Transverse colon (tissue), 4 donors: ENCODE measurements at regions not wholly inside any gene's neighbourhood (a gene's known extent, or its start where the extent isn't known, plus 50 kb on each side); places are given as distances from the start of the nearest gene placed in this dataset.

Source experiments
- DNase-seq: peaks from one replicate; pipeline ENCODE4 v3.0.0-alpha.2; 2019
- H3K27ac ChIP-seq, 4 donors: fragments of 200-600 bp; sonication (generic); 2 replicates each; pipeline ENCODE4 v1.5.1; 2016 to 2018; ENCODE audit warnings: inconsistent platforms in 4 of 4
- H3K27me3 ChIP-seq: fragments of 200-600 bp; sonication (generic); 2 replicates; pipeline ENCODE4 v1.5.1; 2017; ENCODE audit warnings: inconsistent platforms
- H3K36me3 ChIP-seq, 4 donors: fragments of 200-600 bp; sonication (generic); 2 replicates each; pipeline ENCODE4 v1.5.1; 2017 to 2019; ENCODE audit warnings: inconsistent platforms in 4 of 4
- H3K4me1 ChIP-seq, 4 donors: fragments of 200-600 bp; sonication (generic); 2 replicates each; pipeline ENCODE4 v1.5.1; 2017 to 2020; ENCODE audit warnings: inconsistent platforms in 4 of 4
- H3K4me3 ChIP-seq, 4 donors: fragments of 200-600 bp; sonication (generic); 1 replicate in 1 of 4; 2 replicates in 3 of 4; pipeline versions ENCODE4 v1.5.1 to v1.6.1; 2017 to 2019; ENCODE audit warnings: inconsistent platforms in 4 of 4
- H3K9me3 ChIP-seq, 2 donors: fragments of 200-600 bp; sonication (generic); 2 replicates each; pipeline ENCODE4 v1.5.1; 2017 to 2019; ENCODE audit warnings: inconsistent platforms in 2 of 2
- CTCF ChIP-seq, 5 experiments: fragments of 200-600 bp in 3 of 5; fragments of 450-650 bp in 2 of 5; sonication (generic) in 3 of 5; IDR thresholded peaks; 1 replicate in 2 of 5; 2 replicates in 3 of 5; pipeline ENCODE4 v1.5.1; 2016 to 2017; ENCODE audit warnings: antibody characterized with exemption in 5 of 5, inconsistent platforms in 3 of 5, mild to moderate bottlenecking in 2 of 5, moderate library complexity in 1 of 5
- EP300 ChIP-seq: sonication (generic); formaldehyde crosslinking; IDR thresholded peaks from one replicate; pipeline ENCODE4 v1.6.1; 2017; ENCODE audit warnings: antibody characterized with exemption, low read depth
- POLR2A ChIP-seq: fragments of 450-650 bp; IDR thresholded peaks from one replicate; pipeline ENCODE4 v1.6.1; 2016; ENCODE audit warnings: antibody characterized with exemption, mild to moderate bottlenecking, moderate library complexity
- POLR2AphosphoS5 ChIP-seq, 3 donors: sonication (generic); formaldehyde crosslinking; IDR thresholded peaks; one replicate each; pipeline ENCODE4 v1.6.1; 2016; ENCODE audit warnings: antibody characterized with exemption in 3 of 3
- WGBS, 2 donors: methylation state at CpG; one replicate each; pipeline ENCODE4 v1.1.5; 2018; ENCODE audit warnings: low coverage in 1 of 2; 5-methylcytosine and 5-hydroxymethylcytosine counted together
- in situ Hi-C, 4 donors: fragments of 200-750 bp; cut with MboI; loops; one replicate each; pipeline versions ENCODE4 v1.15.0 to v1.15.1; 2017; ENCODE audit warnings: low sequenced_read_pairs in 3 of 4, low pct_ligation_motif_present in 1 of 4, low pct_unique_long_range_greater_than_20kb in 1 of 4
- intact Hi-C: fragments of 100-400 bp; cut with DNase I; formaldehyde crosslinking; loops from one replicate; pipeline ENCODE4 v1.15.1; 2023; ENCODE audit warnings: low total_unique reads

- Histone ChIP-seq H3K9me3 (no peaks in the 10 kb centered on the region), H3K4me3 (no peak overlapping the region), H3K27ac (peak overlapping the region; percentile 62 to 82 (median 76)), H3K27me3 (no peaks in the 10 kb centered on the region), H3K4me1 (peaks cover 18 to 32% (median 24%) of the 10 kb centered on the region in 4 donors), H3K36me3 (no peaks in the 10 kb centered on the region)
- no peak for DNase-seq
- in situ Hi-C loops (no loop called here), intact Hi-C loops (no loop called here)
- WGBS, 2 donors = 69 to 87% methylated on average over 3 to 13 of the region's 13 CpGs
- TF ChIP-seq POLR2AphosphoS5 (IDR thresholded peaks at IDR 0.05) (peak in 1 of 3 donors; percentile 25), EP300 (no peak), POLR2A (no peak)
These were observed 102.0 kb upstream of the FAM20C start for GRCh38 chr7:90111-91063.

- WGBS, 2 donors = 81 to 83% methylated on average over 1 to 18 of the region's 18 CpGs
- TF ChIP-seq POLR2A (no peak), CTCF (IDR thresholded peaks at IDR 0.05) (no peak), EP300 (no peak), POLR2AphosphoS5 (IDR thresholded peaks at IDR 0.05) (no peak)
- no peak overlapping the region for H3K27ac ChIP-seq
- H3K9me3 ChIP-seq = no peaks in the 10 kb centered on the region
- H3K4me1 ChIP-seq = peaks cover 18 to 27% (median 22%) of the 10 kb centered on the region in 4 donors
- no peaks in the 10 kb centered on the region for H3K27me3 ChIP-seq
- H3K36me3 ChIP-seq = no peaks in the 10 kb centered on the region
- no peak for DNase-seq
- intact Hi-C loops (no loop called here), in situ Hi-C loops (no loop called here)
- H3K4me3 ChIP-seq = no peak overlapping the region
These were observed 100.8 kb upstream of the FAM20C start for GRCh38 chr7:91396-92175.

- peaks cover 18 to 27% (median 22%) of the 10 kb centered on the region in 4 donors for H3K4me1 ChIP-seq
- H3K9me3 ChIP-seq = no peaks in the 10 kb centered on the region
- no peak overlapping the region for H3K27ac ChIP-seq
- 62 to 76% methylated on average over 6 of the region's 6 CpGs for WGBS, 2 donors
- no peak for DNase-seq
- H3K4me3 ChIP-seq = no peak overlapping the region
- in situ Hi-C loops (no loop called here), intact Hi-C loops (no loop called here)
- no peaks in the 10 kb centered on the region for H3K27me3 ChIP-seq
- no peak for TF ChIP-seq CTCF (IDR thresholded peaks at IDR 0.05)
- TF ChIP-seq POLR2A = no peak
- no peak for TF ChIP-seq EP300
- no peak for TF ChIP-seq POLR2AphosphoS5 (IDR thresholded peaks at IDR 0.05)
- H3K36me3 ChIP-seq = no peaks in the 10 kb centered on the region
These were observed 100.1 kb upstream of the FAM20C start for GRCh38 chr7:92231-92674.

GRCh38 chr7:92888-93672 is 99.3 kb upstream of the FAM20C start:
- intact Hi-C loops = no loop called here
- in situ Hi-C loops = no loop called here
- H3K4me3 ChIP-seq = no peak overlapping the region
- TF ChIP-seq CTCF (IDR thresholded peaks at IDR 0.05) (no peak), POLR2AphosphoS5 (IDR thresholded peaks at IDR 0.05) (no peak), EP300 (no peak), POLR2A (no peak)
- DNase-seq = no peak
- H3K9me3 ChIP-seq = peaks cover 0 to 2% of the 10 kb centered on the region in 2 donors
- no peak overlapping the region for H3K27ac ChIP-seq
- H3K4me1 ChIP-seq = peaks cover 18 to 27% (median 22%) of the 10 kb centered on the region in 4 donors
- no peaks in the 10 kb centered on the region for H3K27me3 ChIP-seq
- 85 to 88% methylated on average over 5 to 27 of the region's 27 CpGs for WGBS, 2 donors
- H3K36me3 ChIP-seq = no peaks in the 10 kb centered on the region
